COLO829 (cell line): ENCODE measurements at regions not wholly inside any gene's neighbourhood (a gene's known extent, or its start where the extent isn't known, plus 50 kb on each side); places are given as distances from the start of the nearest gene placed in this dataset.
"Not testable (repeated sequence)": the region's sequence is repeated elsewhere in the genome, so short reads cannot be mapped to it uniquely, and the experiment has no call there.

Source experiments
- DNase-seq: peaks from one replicate; pipeline ENCODE4 v3.0.0; 2012; ENCODE audit warnings: low spot score

GRCh38 chr20:19026121-19026878 lies 186.1 kb upstream of the SLC24A3 start:
- DNase-seq, result no peak

- DNase-seq, result no peak
These were observed 185.4 kb upstream of the SLC24A3 start for GRCh38 chr20:19026901-19027644.

GRCh38 chr20:19027971-19028370 lies 184.5 kb upstream of the SLC24A3 start:
- DNase-seq, result no peak

- DNase-seq, result no peak
These were observed 170.7 kb upstream of the SLC24A3 start for GRCh38 chr20:19041787-19042186.

- DNase-seq, result no peak
These were observed 167.1 kb upstream of the SLC24A3 start for GRCh38 chr20:19045371-19045770.

GRCh38 chr20:19047040-19047950 lies 165.1 kb upstream of the SLC24A3 start:
- DNase-seq, result no peak

GRCh38 chr20:19047951-19048296 lies 164.5 kb upstream of the SLC24A3 start:
- DNase-seq, result no peak

- DNase-seq, result no peak
These were observed 163.4 kb upstream of the SLC24A3 start for GRCh38 chr20:19048995-19049501.

GRCh38 chr20:19049514-19049913 lies 162.9 kb upstream of the SLC24A3 start:
- DNase-seq, result no peak

GRCh38 chr20:19056909-19057308 lies 155.5 kb upstream of the SLC24A3 start:
- no peak for DNase-seq

GRCh38 chr20:19064788-19065187 lies 147.7 kb upstream of the SLC24A3 start:
- DNase-seq, result not testable (repeated sequence)

GRCh38 chr20:19067986-19068385 lies 144.5 kb upstream of the SLC24A3 start:
- DNase-seq, result no peak

- DNase-seq, result no peak
These were observed 142.4 kb upstream of the SLC24A3 start for GRCh38 chr20:19070026-19070425.

- no peak for DNase-seq
These were observed 141.6 kb upstream of the SLC24A3 start for GRCh38 chr20:19070681-19071445.

GRCh38 chr20:19071446-19071725 lies 141.1 kb upstream of the SLC24A3 start:
- no peak for DNase-seq

GRCh38 chr20:19071902-19072498 lies 140.4 kb upstream of the SLC24A3 start:
- DNase-seq, result no peak

- no peak for DNase-seq
These were observed 139.5 kb upstream of the SLC24A3 start for GRCh38 chr20:19072988-19073387.

GRCh38 chr20:19073584-19074218 lies 138.7 kb upstream of the SLC24A3 start:
- DNase-seq, result no peak

- DNase-seq, result no peak
These were observed 138.1 kb upstream of the SLC24A3 start for GRCh38 chr20:19074356-19074755.

GRCh38 chr20:19074828-19075516 lies 137.5 kb upstream of the SLC24A3 start:
- DNase-seq, result no peak
